Stimulated activated effector memory CD8-positive, alpha-beta T cell treated with anti-CD3 and anti-CD28 coated beads, Interleukin-12 subunit alpha, Interleukin-12 subunit beta, amount 100 ng/mL, for 72 hours (primary cell): ENCODE measurements at regions not wholly inside any gene's neighbourhood (a gene's known extent, or its start where the extent isn't known, plus 50 kb on each side); places are given as distances from the start of the nearest gene placed in this dataset.

Source experiments
- ATAC-seq: fragments of 150-1000 bp; cut with Tn5 transposase; 2 replicates; pipeline ENCODE4 v1.10.0; 2021
- DNase-seq, 2 donors: peaks; one replicate each; pipeline ENCODE4 v3.0.0; 2021 to 2022; ENCODE audit warnings: low spot score in 2 of 2
- H3K27ac Mint-ChIP-seq: one replicate; pipeline ENCODE4 v1.8.0; 2022; ENCODE audit warnings: mild to moderate bottlenecking, mixed read lengths
- H3K36me3 Mint-ChIP-seq: one replicate; pipeline ENCODE4 v1.8.0; 2022; ENCODE audit warnings: mild to moderate bottlenecking, mixed read lengths
- H3K4me1 Mint-ChIP-seq: one replicate; pipeline ENCODE4 v1.8.0; 2022; ENCODE audit warnings: mixed read lengths
- H3K4me3 Mint-ChIP-seq: one replicate; pipeline ENCODE4 v1.8.0; 2022; ENCODE audit warnings: mild to moderate bottlenecking, mixed read lengths
- H3K9me3 Mint-ChIP-seq: one replicate; pipeline ENCODE4 v1.8.0; 2022; ENCODE audit warnings: mixed read lengths

- Mint-ChIP-seq H3K36me3 (no peaks in the 10 kb centered on the region), H3K9me3 (peaks cover 3% of the 10 kb centered on the region), H3K4me1 (no peaks in the 10 kb centered on the region)
Observed at GRCh38 chr6:1044040-1044836, 267.7 kb upstream of the FOXQ1 start.

GRCh38 chr6:1043458-1043836 is 268.5 kb upstream of the FOXQ1 start:
- H3K36me3 Mint-ChIP-seq: no peaks in the 10 kb centered on the region
- DNase-seq (no peak), ATAC-seq (no peak)
- no peak overlapping the region for H3K27ac Mint-ChIP-seq
- H3K4me3 Mint-ChIP-seq: no peak overlapping the region
- no peaks in the 10 kb centered on the region for H3K4me1 Mint-ChIP-seq
- H3K9me3 Mint-ChIP-seq: peaks cover 3% of the 10 kb centered on the region

More at GRCh38 chr6:1044040-1044836, 267.7 kb upstream of the FOXQ1 start:
- ATAC-seq (no peak), DNase-seq (no peak)
- Mint-ChIP-seq H3K27ac (no peak overlapping the region), H3K4me3 (no peak overlapping the region)

GRCh38 chr6:1042583-1043457 is 269.1 kb upstream of the FOXQ1 start:
- DNase-seq (no peak), ATAC-seq (no peak)
- Mint-ChIP-seq H3K27ac (no peak overlapping the region), H3K36me3 (no peaks in the 10 kb centered on the region), H3K4me3 (no peak overlapping the region), H3K9me3 (peaks cover 3% of the 10 kb centered on the region), H3K4me1 (no peaks in the 10 kb centered on the region)

- DNase-seq (no peak), ATAC-seq (no peak)
- no peak overlapping the region for H3K4me3 Mint-ChIP-seq
- peaks cover 3% of the 10 kb centered on the region for H3K9me3 Mint-ChIP-seq
- no peak overlapping the region for H3K27ac Mint-ChIP-seq
- no peaks in the 10 kb centered on the region for H3K4me1 Mint-ChIP-seq
- H3K36me3 Mint-ChIP-seq: no peaks in the 10 kb centered on the region
Observed at GRCh38 chr6:1040393-1040792, 271.5 kb upstream of the FOXQ1 start.

- Mint-ChIP-seq H3K27ac (no peak overlapping the region), H3K9me3 (peaks cover 3% of the 10 kb centered on the region), H3K4me1 (no peaks in the 10 kb centered on the region), H3K36me3 (no peaks in the 10 kb centered on the region), H3K4me3 (no peak overlapping the region)
- no peak for DNase-seq
- ATAC-seq: no peak
Observed at GRCh38 chr6:1039746-1040145, 272.2 kb upstream of the FOXQ1 start.

GRCh38 chr6:1039191-1039590 is 272.7 kb upstream of the FOXQ1 start:
- Mint-ChIP-seq H3K4me3 (no peak overlapping the region), H3K36me3 (no peaks in the 10 kb centered on the region), H3K4me1 (no peaks in the 10 kb centered on the region), H3K9me3 (peaks cover 3% of the 10 kb centered on the region), H3K27ac (no peak overlapping the region)
- ATAC-seq (no peak), DNase-seq (no peak)

GRCh38 chr6:1037430-1038202 is 274.3 kb upstream of the FOXQ1 start:
- DNase-seq: no peak
- ATAC-seq: no peak
- H3K9me3 Mint-ChIP-seq: peaks cover 3% of the 10 kb centered on the region
- no peaks in the 10 kb centered on the region for H3K4me1 Mint-ChIP-seq
- H3K27ac Mint-ChIP-seq: no peak overlapping the region
- no peak overlapping the region for H3K4me3 Mint-ChIP-seq
- no peaks in the 10 kb centered on the region for H3K36me3 Mint-ChIP-seq

- no peak for ATAC-seq
- H3K4me3 Mint-ChIP-seq: no peak overlapping the region
- H3K27ac Mint-ChIP-seq: no peak overlapping the region
- no peaks in the 10 kb centered on the region for H3K36me3 Mint-ChIP-seq
- peaks cover 2% of the 10 kb centered on the region for H3K9me3 Mint-ChIP-seq
- no peaks in the 10 kb centered on the region for H3K4me1 Mint-ChIP-seq
- DNase-seq: no peak
Observed at GRCh38 chr6:1035401-1035800, 276.5 kb upstream of the FOXQ1 start.

GRCh38 chr6:1031720-1032119 is 280.2 kb upstream of the FOXQ1 start:
- no peak for ATAC-seq
- Mint-ChIP-seq H3K36me3 (no peaks in the 10 kb centered on the region), H3K9me3 (peaks cover 2% of the 10 kb centered on the region), H3K4me1 (no peaks in the 10 kb centered on the region), H3K27ac (no peak overlapping the region), H3K4me3 (no peak overlapping the region)
- DNase-seq: no peak

GRCh38 chr6:1029141-1029540 is 282.8 kb upstream of the FOXQ1 start:
- Mint-ChIP-seq H3K36me3 (no peaks in the 10 kb centered on the region), H3K9me3 (peaks cover 2% of the 10 kb centered on the region), H3K4me3 (no peak overlapping the region), H3K4me1 (no peaks in the 10 kb centered on the region), H3K27ac (no peak overlapping the region)
- no peak for ATAC-seq
- DNase-seq: no peak

- Mint-ChIP-seq H3K4me3 (no peak overlapping the region), H3K4me1 (no peaks in the 10 kb centered on the region), H3K27ac (no peak overlapping the region), H3K9me3 (peaks cover 2% of the 10 kb centered on the region), H3K36me3 (no peaks in the 10 kb centered on the region)
- ATAC-seq (no peak), DNase-seq (no peak)
Observed at GRCh38 chr6:1028723-1029122, 283.2 kb upstream of the FOXQ1 start.

GRCh38 chr6:1027795-1028569 is 283.9 kb upstream of the FOXQ1 start:
- Mint-ChIP-seq H3K4me3 (no peak overlapping the region), H3K9me3 (peaks cover 2% of the 10 kb centered on the region), H3K36me3 (no peaks in the 10 kb centered on the region), H3K4me1 (no peaks in the 10 kb centered on the region), H3K27ac (no peak overlapping the region)
- ATAC-seq (no peak), DNase-seq (no peak)

GRCh38 chr6:1027109-1027794 is 284.6 kb upstream of the FOXQ1 start:
- H3K4me1 Mint-ChIP-seq: no peaks in the 10 kb centered on the region
- DNase-seq (no peak), ATAC-seq (no peak)
- H3K9me3 Mint-ChIP-seq: peaks cover 2% of the 10 kb centered on the region
- H3K36me3 Mint-ChIP-seq: no peaks in the 10 kb centered on the region
- H3K27ac Mint-ChIP-seq: no peak overlapping the region
- H3K4me3 Mint-ChIP-seq: no peak overlapping the region

- H3K4me1 Mint-ChIP-seq: no peaks in the 10 kb centered on the region
- ATAC-seq (no peak), DNase-seq (no peak)
- no peaks in the 10 kb centered on the region for H3K36me3 Mint-ChIP-seq
- no peak overlapping the region for H3K27ac Mint-ChIP-seq
- no peak overlapping the region for H3K4me3 Mint-ChIP-seq
- peaks cover 2% of the 10 kb centered on the region for H3K9me3 Mint-ChIP-seq
Observed at GRCh38 chr6:1025821-1026220, 286.1 kb upstream of the FOXQ1 start.
